ENCODE measurements at regions not wholly inside any gene's neighbourhood (a gene's known extent, or its start where the extent isn't known, plus 50 kb on each side); places are given as distances from the start of the nearest gene placed in this dataset.

- Mint-ChIP-seq H3K4me3 (no peak overlapping the region), H3K9me3 (peaks cover 14% of the 10 kb centered on the region), H3K27me3 (no peaks in the 10 kb centered on the region), H3K4me1 (no peaks in the 10 kb centered on the region), H3K27ac (no peak overlapping the region), H3K36me3 (no peaks in the 10 kb centered on the region)
- CTCF ChIA-PET = no interaction called here
- DNase-seq = no peak
Observed at GRCh38 chr9:11792870-11793269, 900.3 kb upstream of the TYRP1 start.

GRCh38 chr9:11794984-11795383 lies 898.2 kb upstream of the TYRP1 start:
- Mint-ChIP-seq H3K4me3 (no peak overlapping the region), H3K9me3 (peaks cover 18% of the 10 kb centered on the region), H3K27ac (no peak overlapping the region), H3K36me3 (no peaks in the 10 kb centered on the region), H3K27me3 (no peaks in the 10 kb centered on the region), H3K4me1 (no peaks in the 10 kb centered on the region)
- no peak for DNase-seq
- CTCF ChIA-PET = no interaction called here

- Mint-ChIP-seq H3K27ac (no peak overlapping the region), H3K27me3 (no peaks in the 10 kb centered on the region), H3K4me1 (no peaks in the 10 kb centered on the region), H3K9me3 (peaks cover 18% of the 10 kb centered on the region), H3K36me3 (no peaks in the 10 kb centered on the region), H3K4me3 (no peak overlapping the region)
- CTCF ChIA-PET = no interaction called here
- no peak for DNase-seq
Observed at GRCh38 chr9:11805969-11806368, 887.2 kb upstream of the TYRP1 start.

GRCh38 chr9:11821306-11821975 lies 871.7 kb upstream of the TYRP1 start:
- Mint-ChIP-seq H3K4me1 (no peaks in the 10 kb centered on the region), H3K36me3 (no peaks in the 10 kb centered on the region), H3K9me3 (peaks cover 5% of the 10 kb centered on the region), H3K27me3 (no peaks in the 10 kb centered on the region), H3K4me3 (no peak overlapping the region), H3K27ac (no peak overlapping the region)
- DNase-seq = no peak
- CTCF ChIA-PET = no interaction called here

GRCh38 chr9:11828201-11828600 lies 865.0 kb upstream of the TYRP1 start:
- DNase-seq = no peak
- Mint-ChIP-seq H3K27ac (no peak overlapping the region), H3K36me3 (no peaks in the 10 kb centered on the region), H3K4me1 (no peaks in the 10 kb centered on the region), H3K4me3 (no peak overlapping the region), H3K27me3 (no peaks in the 10 kb centered on the region), H3K9me3 (peaks cover 11% of the 10 kb centered on the region)
- CTCF ChIA-PET = no interaction called here

GRCh38 chr9:11833056-11833455 lies 860.1 kb upstream of the TYRP1 start:
- no peak for DNase-seq
- H3K36me3 Mint-ChIP-seq = no peaks in the 10 kb centered on the region
- no peak overlapping the region for H3K4me3 Mint-ChIP-seq
- no peaks in the 10 kb centered on the region for H3K27me3 Mint-ChIP-seq
- no peak overlapping the region for H3K27ac Mint-ChIP-seq
- H3K4me1 Mint-ChIP-seq = no peaks in the 10 kb centered on the region
- CTCF ChIA-PET = no interaction called here
- peaks cover 11% of the 10 kb centered on the region for H3K9me3 Mint-ChIP-seq

- Mint-ChIP-seq H3K27me3 (no peaks in the 10 kb centered on the region), H3K4me1 (no peaks in the 10 kb centered on the region), H3K9me3 (peaks cover 8% of the 10 kb centered on the region), H3K4me3 (no peak overlapping the region), H3K36me3 (no peaks in the 10 kb centered on the region), H3K27ac (no peak overlapping the region)
- CTCF ChIA-PET = no interaction called here
- DNase-seq = no peak
Observed at GRCh38 chr9:11868795-11869194, 824.4 kb upstream of the TYRP1 start.

GRCh38 chr9:11871852-11872251 lies 821.3 kb upstream of the TYRP1 start:
- CTCF ChIA-PET = no interaction called here
- H3K4me1 Mint-ChIP-seq = no peaks in the 10 kb centered on the region
- no peak for DNase-seq
- H3K4me3 Mint-ChIP-seq = no peak overlapping the region
- H3K9me3 Mint-ChIP-seq = peaks cover 7% of the 10 kb centered on the region
- H3K27me3 Mint-ChIP-seq = no peaks in the 10 kb centered on the region
- H3K36me3 Mint-ChIP-seq = no peaks in the 10 kb centered on the region
- H3K27ac Mint-ChIP-seq = no peak overlapping the region

GRCh38 chr9:11872471-11872870 lies 820.7 kb upstream of the TYRP1 start:
- H3K27me3 Mint-ChIP-seq = no peaks in the 10 kb centered on the region
- no peak overlapping the region for H3K27ac Mint-ChIP-seq
- CTCF ChIA-PET = no interaction called here
- no peaks in the 10 kb centered on the region for H3K4me1 Mint-ChIP-seq
- DNase-seq = no peak
- H3K36me3 Mint-ChIP-seq = no peaks in the 10 kb centered on the region
- H3K4me3 Mint-ChIP-seq = no peak overlapping the region
- H3K9me3 Mint-ChIP-seq = peaks cover 7% of the 10 kb centered on the region

GRCh38 chr9:11874414-11874813 lies 818.8 kb upstream of the TYRP1 start:
- no peaks in the 10 kb centered on the region for H3K36me3 Mint-ChIP-seq
- H3K4me3 Mint-ChIP-seq = no peak overlapping the region
- no peaks in the 10 kb centered on the region for H3K4me1 Mint-ChIP-seq
- H3K27me3 Mint-ChIP-seq = no peaks in the 10 kb centered on the region
- H3K9me3 Mint-ChIP-seq = peaks cover 2% of the 10 kb centered on the region
- no peak for DNase-seq
- no peak overlapping the region for H3K27ac Mint-ChIP-seq
- CTCF ChIA-PET = no interaction called here

- Mint-ChIP-seq H3K4me1 (no peaks in the 10 kb centered on the region), H3K27me3 (no peaks in the 10 kb centered on the region), H3K4me3 (no peak overlapping the region), H3K9me3 (peaks cover 33% of the 10 kb centered on the region), H3K27ac (no peak overlapping the region), H3K36me3 (no peaks in the 10 kb centered on the region)
- CTCF ChIA-PET = no interaction called here
- no peak for DNase-seq
Observed at GRCh38 chr9:11892401-11892800, 800.8 kb upstream of the TYRP1 start.

- DNase-seq = no peak
- CTCF ChIA-PET = no interaction called here
- H3K27ac Mint-ChIP-seq = no peak overlapping the region
- H3K4me1 Mint-ChIP-seq = no peaks in the 10 kb centered on the region
- no peaks in the 10 kb centered on the region for H3K27me3 Mint-ChIP-seq
- H3K4me3 Mint-ChIP-seq = no peak overlapping the region
- no peaks in the 10 kb centered on the region for H3K36me3 Mint-ChIP-seq
- peaks cover 33% of the 10 kb centered on the region for H3K9me3 Mint-ChIP-seq
Observed at GRCh38 chr9:11893331-11893730, 799.9 kb upstream of the TYRP1 start.

GRCh38 chr9:11894136-11894535 lies 799.0 kb upstream of the TYRP1 start:
- no peaks in the 10 kb centered on the region for H3K27me3 Mint-ChIP-seq
- no peak overlapping the region for H3K4me3 Mint-ChIP-seq
- no peaks in the 10 kb centered on the region for H3K36me3 Mint-ChIP-seq
- no peak overlapping the region for H3K27ac Mint-ChIP-seq
- CTCF ChIA-PET = no interaction called here
- no peak for DNase-seq
- no peaks in the 10 kb centered on the region for H3K4me1 Mint-ChIP-seq
- peaks cover 30% of the 10 kb centered on the region for H3K9me3 Mint-ChIP-seq

- CTCF ChIA-PET = no interaction called here
- H3K4me3 Mint-ChIP-seq = no peak overlapping the region
- peaks cover 13% of the 10 kb centered on the region for H3K9me3 Mint-ChIP-seq
- no peaks in the 10 kb centered on the region for H3K4me1 Mint-ChIP-seq
- no peaks in the 10 kb centered on the region for H3K36me3 Mint-ChIP-seq
- no peaks in the 10 kb centered on the region for H3K27me3 Mint-ChIP-seq
- H3K27ac Mint-ChIP-seq = no peak overlapping the region
- no peak for DNase-seq
Observed at GRCh38 chr9:11902610-11903009, 790.6 kb upstream of the TYRP1 start.

GRCh38 chr9:11915699-11916098 lies 777.5 kb upstream of the TYRP1 start:
- no peak for DNase-seq
- H3K4me1 Mint-ChIP-seq = no peaks in the 10 kb centered on the region
- CTCF ChIA-PET = no interaction called here

GRCh38 chr9:11928871-11929321 lies 764.3 kb upstream of the TYRP1 start:
- Mint-ChIP-seq H3K4me3 (no peak overlapping the region), H3K9me3 (peaks cover 19% of the 10 kb centered on the region), H3K4me1 (no peaks in the 10 kb centered on the region), H3K27ac (no peak overlapping the region), H3K27me3 (no peaks in the 10 kb centered on the region), H3K36me3 (no peaks in the 10 kb centered on the region)
- no peak for DNase-seq
- CTCF ChIA-PET = no interaction called here

More at GRCh38 chr9:11915699-11916098, 777.5 kb upstream of the TYRP1 start:
- Mint-ChIP-seq H3K27ac (no peak overlapping the region), H3K27me3 (no peaks in the 10 kb centered on the region), H3K9me3 (peaks cover 12% of the 10 kb centered on the region), H3K36me3 (no peaks in the 10 kb centered on the region), H3K4me3 (no peak overlapping the region)

Measured in activated naive CD4-positive, alpha-beta T cell treated with anti-CD3 and anti-CD28 coated beads, Interleukin-2, amount 10 ng/mL, durations not matched to agents 7 days and 5 days (primary cell).